Astrocyte (in vitro differentiated cells and primary cell): ENCODE measurements at regions not wholly inside any gene's neighbourhood (a gene's known extent, or its start where the extent isn't known, plus 50 kb on each side); places are given as distances from the start of the nearest gene placed in this dataset.

Experiments used
- DNase-seq: peaks from one replicate; pipeline ENCODE4 v3.0.0-alpha.2; 2010; ENCODE audit warnings: low read depth
- FAIRE-seq: peaks from 2 replicates; lab custom pipeline; 2011; peaks lifted over from hg19 to GRCh38; lab: Jason Lieb, UNC
- H2AFZ ChIP-seq: 2 replicates; pipeline ENCODE4 v1.6.0; 2012; ENCODE audit warnings: low read depth, low read length, inconsistent platforms
- H3K27ac ChIP-seq: 2 replicates; pipeline ENCODE4 v1.5.1; 2011; ENCODE audit warnings: low read depth, low read length, inconsistent platforms
- H3K27me3 ChIP-seq: 2 replicates; pipeline ENCODE4 v1.6.0; 2011; ENCODE audit warnings: low read length, inconsistent platforms; ENCODE audit not compliant: insufficient read depth
- H3K36me3 ChIP-seq: 2 replicates; pipeline ENCODE4 v1.5.1; 2011; ENCODE audit warnings: low read length, inconsistent platforms; ENCODE audit not compliant: insufficient read depth
- H3K4me1 ChIP-seq: 2 replicates; pipeline ENCODE4 v1.5.1; 2011; ENCODE audit warnings: low read length, inconsistent platforms; ENCODE audit not compliant: insufficient read depth
- H3K4me2 ChIP-seq: 2 replicates; pipeline ENCODE4 v1.6.0; 2012; ENCODE audit warnings: low read length, inconsistent platforms
- H3K4me3 ChIP-seq: 2 replicates; pipeline ENCODE4 v1.5.1; 2011; ENCODE audit warnings: low read depth, mild to moderate bottlenecking, low read length, inconsistent platforms; ENCODE audit not compliant: insufficient read depth
- H3K79me2 ChIP-seq: 2 replicates; pipeline ENCODE4 v1.6.0; 2012; ENCODE audit warnings: mild to moderate bottlenecking, low read length, inconsistent platforms; ENCODE audit not compliant: insufficient read depth
- H3K9ac ChIP-seq: 2 replicates; pipeline ENCODE4 v1.6.0; 2012; ENCODE audit warnings: mild to moderate bottlenecking, low read length, inconsistent platforms
- H3K9me3 ChIP-seq: 2 replicates; pipeline ENCODE4 v1.5.1; 2012; ENCODE audit warnings: low read depth, mild to moderate bottlenecking, low read length, inconsistent platforms; ENCODE audit not compliant: insufficient read depth
- H4K20me1 ChIP-seq: 2 replicates; pipeline ENCODE4 v1.6.0; 2012; ENCODE audit warnings: low read length, inconsistent platforms; ENCODE audit not compliant: insufficient read depth
- H3K27ac Mint-ChIP-seq: one replicate; pipeline ENCODE4 v1.8.0; 2021; ENCODE audit warnings: mild to moderate bottlenecking, mixed read lengths; ENCODE audit not compliant: unreplicated experiment
- H3K27me3 Mint-ChIP-seq: one replicate; pipeline ENCODE4 v1.8.0; 2021; ENCODE audit warnings: low read depth, mixed read lengths; ENCODE audit not compliant: unreplicated experiment
- H3K36me3 Mint-ChIP-seq: one replicate; pipeline ENCODE4 v1.8.0; 2021; ENCODE audit warnings: low read depth, mixed read lengths; ENCODE audit not compliant: unreplicated experiment
- H3K4me1 Mint-ChIP-seq: one replicate; pipeline ENCODE4 v1.8.0; 2021; ENCODE audit warnings: low read depth, mixed read lengths; ENCODE audit not compliant: unreplicated experiment
- H3K4me3 Mint-ChIP-seq: one replicate; pipeline ENCODE4 v1.8.0; 2021; ENCODE audit warnings: mild to moderate bottlenecking, moderate library complexity, mixed read lengths; ENCODE audit not compliant: unreplicated experiment
- H3K9me3 Mint-ChIP-seq: one replicate; pipeline ENCODE4 v1.8.0; 2021; ENCODE audit warnings: mild to moderate bottlenecking, mixed read lengths; ENCODE audit not compliant: unreplicated experiment
- CTCF ChIP-seq: IDR thresholded peaks from 2 replicates; pipeline ENCODE4 v1.5.1; 2011; ENCODE audit warnings: low read depth, mild to moderate bottlenecking, inconsistent platforms, low read length, moderate library complexity; ENCODE audit not compliant: insufficient read depth
- EZH2 ChIP-seq: IDR thresholded peaks from 2 replicates; pipeline ENCODE4 v1.6.1; 2012; ENCODE audit warnings: mild to moderate bottlenecking, low read length, inconsistent platforms; ENCODE audit not compliant: insufficient read depth

- no peaks in the 10 kb centered on the region for H3K27me3 Mint-ChIP-seq
- Histone ChIP-seq H3K9ac (no peak overlapping the region), H3K4me2 (no peak overlapping the region), H3K27me3 (no peaks in the 10 kb centered on the region), H4K20me1 (no peaks in the 10 kb centered on the region), H3K4me1 (no peaks in the 10 kb centered on the region), H3K27ac (no peak overlapping the region), H2AFZ (no peak overlapping the region), H3K36me3 (no peaks in the 10 kb centered on the region), H3K79me2 (no peaks in the 10 kb centered on the region), H3K4me3 (no peak overlapping the region), H3K9me3 (peaks cover 3% of the 10 kb centered on the region)
- FAIRE-seq (no peak), DNase-seq (no peak)
- no peaks in the 10 kb centered on the region for H3K36me3 Mint-ChIP-seq
- H3K4me3 Mint-ChIP-seq: no peak overlapping the region
- no peaks in the 10 kb centered on the region for H3K4me1 Mint-ChIP-seq
- TF ChIP-seq EZH2 (no peak), CTCF (no peak)
- no peak overlapping the region for H3K27ac Mint-ChIP-seq
- no peaks in the 10 kb centered on the region for H3K9me3 Mint-ChIP-seq
Observed at GRCh38 chr6:104400844-104401243, 458.9 kb downstream of the HACE1 start.

GRCh38 chr6:104396077-104396476 lies 463.6 kb downstream of the HACE1 start:
- Histone ChIP-seq H3K9me3 (peaks cover 3% of the 10 kb centered on the region), H3K79me2 (no peaks in the 10 kb centered on the region), H3K9ac (no peak overlapping the region)

More at GRCh38 chr6:104396077-104396476, 463.6 kb downstream of the HACE1 start:
- Mint-ChIP-seq H3K4me3 (no peak overlapping the region), H3K4me1 (no peaks in the 10 kb centered on the region), H3K27ac (no peak overlapping the region), H3K27me3 (no peaks in the 10 kb centered on the region), H3K36me3 (no peaks in the 10 kb centered on the region), H3K9me3 (no peaks in the 10 kb centered on the region)
- H3K4me2 ChIP-seq: no peak overlapping the region
- no peak overlapping the region for H3K27ac ChIP-seq
- DNase-seq (no peak), FAIRE-seq (no peak)
- no peaks in the 10 kb centered on the region for H3K4me1 ChIP-seq
- no peaks in the 10 kb centered on the region for H3K27me3 ChIP-seq
- TF ChIP-seq CTCF: no peak
- TF ChIP-seq EZH2: no peak
- no peak overlapping the region for H3K4me3 ChIP-seq
- H4K20me1 ChIP-seq: no peaks in the 10 kb centered on the region
- H3K36me3 ChIP-seq: no peaks in the 10 kb centered on the region
- H2AFZ ChIP-seq: no peak overlapping the region
